IPS-15b (cell line): ENCODE measurements at regions not wholly inside any gene's neighbourhood (a gene's known extent, or its start where the extent isn't known, plus 50 kb on each side); places are given as distances from the start of the nearest gene placed in this dataset.

Experiments used
- H3K27me3 ChIP-seq: one replicate; pipeline ENCODE4 v1.6.1; 2013; ENCODE audit warnings: low read length; ENCODE audit not compliant: control insufficient read depth, insufficient read depth
- H3K36me3 ChIP-seq: one replicate; pipeline ENCODE4 v1.6.1; 2013; ENCODE audit warnings: low read length; ENCODE audit not compliant: control insufficient read depth, insufficient read depth
- H3K4me1 ChIP-seq: one replicate; pipeline ENCODE4 v1.6.1; 2013; ENCODE audit warnings: mild to moderate bottlenecking, low read length; ENCODE audit not compliant: control insufficient read depth, insufficient read depth
- H3K4me3 ChIP-seq: one replicate; pipeline ENCODE4 v1.5.1; 2013; ENCODE audit warnings: low read depth, low read length
- H3K9ac ChIP-seq: one replicate; pipeline ENCODE4 v1.6.1; 2013; ENCODE audit warnings: low read depth, mild to moderate bottlenecking, low read length
- H3K9me3 ChIP-seq: one replicate; pipeline ENCODE4 v1.6.1; 2013; ENCODE audit warnings: mild to moderate bottlenecking, low read length; ENCODE audit not compliant: control insufficient read depth, insufficient read depth

DNA sequence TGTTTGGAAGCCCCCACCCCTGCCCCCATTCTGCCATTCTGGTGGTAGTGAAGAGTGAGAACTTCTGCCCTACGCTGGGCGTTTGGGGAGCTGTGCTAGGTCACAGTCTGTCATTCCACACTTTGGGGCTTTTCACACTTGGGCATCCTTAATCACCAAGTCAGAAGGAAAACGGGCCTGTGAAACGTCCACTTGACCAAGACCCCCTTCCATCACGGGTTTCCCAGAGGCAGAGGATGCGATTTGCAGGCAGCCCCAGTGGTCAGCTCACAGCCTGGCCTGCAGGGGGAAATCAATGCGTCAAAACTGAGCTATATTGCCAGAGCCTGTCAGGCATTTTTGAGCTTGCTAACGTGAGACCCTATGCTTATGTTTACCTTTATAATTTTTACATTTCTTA, 663.3 kb upstream of the MGMT start:
- Histone ChIP-seq H3K9ac (no peak overlapping the region), H3K36me3 (no peaks in the 10 kb centered on the region), H3K27me3 (no peaks in the 10 kb centered on the region), H3K9me3 (no peaks in the 10 kb centered on the region), H3K4me1 (no peaks in the 10 kb centered on the region), H3K4me3 (no peak overlapping the region)

DNA sequence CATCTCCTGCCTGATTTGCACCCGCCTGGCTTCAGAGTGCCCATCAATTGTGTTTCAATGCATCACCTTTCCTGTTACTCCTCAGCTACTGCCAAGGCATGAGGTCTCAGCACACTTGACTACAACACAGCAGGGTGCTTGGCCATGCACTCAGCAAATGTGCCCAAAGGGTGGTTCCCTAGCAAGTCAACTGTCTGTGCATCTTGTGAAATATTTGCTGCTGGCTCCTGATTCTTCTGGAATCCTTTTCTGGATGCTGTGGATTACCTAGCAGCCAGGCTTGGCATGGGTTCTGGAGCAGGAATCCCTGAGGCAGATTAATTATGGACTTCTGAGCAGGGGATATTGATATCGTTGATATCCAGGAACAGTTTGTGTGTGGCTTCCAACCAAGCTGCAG, 662.6 kb upstream of the MGMT start:
- H3K4me1 ChIP-seq: no peaks in the 10 kb centered on the region
- no peak overlapping the region for H3K9ac ChIP-seq
- no peak overlapping the region for H3K4me3 ChIP-seq
- no peaks in the 10 kb centered on the region for H3K9me3 ChIP-seq
- no peaks in the 10 kb centered on the region for H3K27me3 ChIP-seq
- no peaks in the 10 kb centered on the region for H3K36me3 ChIP-seq

DNA sequence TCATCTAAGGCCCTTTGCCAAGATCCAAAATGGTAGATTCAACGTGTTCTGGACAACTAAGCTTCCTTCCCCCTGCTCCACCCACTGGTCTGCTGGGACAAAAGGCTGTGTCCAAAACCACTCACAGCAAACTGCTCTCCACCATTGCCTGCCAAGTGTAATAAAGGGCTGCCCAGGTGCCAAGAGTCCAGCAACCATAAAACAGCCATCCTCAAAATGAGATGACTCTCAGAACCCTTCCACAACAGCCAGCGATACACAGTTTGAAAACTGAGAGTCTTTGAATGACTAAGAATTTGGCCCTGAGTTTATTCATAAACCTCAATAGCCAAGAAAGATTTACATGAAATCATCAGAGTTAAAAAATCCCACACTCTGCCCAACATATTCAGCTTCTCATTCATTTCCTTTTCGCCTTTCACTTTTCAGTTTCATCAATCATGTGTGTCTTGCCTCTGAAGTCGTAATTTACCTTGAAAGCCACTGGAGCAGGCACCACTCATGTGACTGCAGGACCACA, 658.1 kb upstream of the MGMT start:
- Histone ChIP-seq H3K9ac (no peak overlapping the region), H3K4me3 (no peak overlapping the region), H3K27me3 (no peaks in the 10 kb centered on the region), H3K9me3 (no peaks in the 10 kb centered on the region), H3K36me3 (no peaks in the 10 kb centered on the region), H3K4me1 (no peaks in the 10 kb centered on the region)

DNA sequence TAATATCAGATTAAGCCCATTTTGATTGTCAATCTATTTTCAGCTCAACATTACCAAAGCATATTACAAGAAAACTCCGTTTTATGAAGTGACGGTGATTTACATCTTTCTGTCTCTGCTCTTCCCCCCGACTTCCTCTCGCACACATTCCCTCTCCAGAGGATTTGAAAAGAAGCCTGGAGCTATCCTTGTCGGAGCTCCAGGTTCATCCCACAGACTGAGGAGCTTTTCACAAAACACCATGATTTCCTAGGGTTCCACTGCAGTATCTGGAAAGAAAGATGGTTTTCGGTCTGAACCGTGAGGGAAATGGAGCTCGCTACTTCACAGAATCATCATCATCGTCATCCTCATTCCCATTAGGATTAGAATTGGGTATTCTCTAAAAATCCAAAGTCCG, 655.5 kb upstream of the MGMT start:
- no peaks in the 10 kb centered on the region for H3K27me3 ChIP-seq
- no peaks in the 10 kb centered on the region for H3K4me1 ChIP-seq
- H3K9me3 ChIP-seq: no peaks in the 10 kb centered on the region
- H3K4me3 ChIP-seq: no peak overlapping the region
- H3K36me3 ChIP-seq: no peaks in the 10 kb centered on the region
- H3K9ac ChIP-seq: no peak overlapping the region

DNA sequence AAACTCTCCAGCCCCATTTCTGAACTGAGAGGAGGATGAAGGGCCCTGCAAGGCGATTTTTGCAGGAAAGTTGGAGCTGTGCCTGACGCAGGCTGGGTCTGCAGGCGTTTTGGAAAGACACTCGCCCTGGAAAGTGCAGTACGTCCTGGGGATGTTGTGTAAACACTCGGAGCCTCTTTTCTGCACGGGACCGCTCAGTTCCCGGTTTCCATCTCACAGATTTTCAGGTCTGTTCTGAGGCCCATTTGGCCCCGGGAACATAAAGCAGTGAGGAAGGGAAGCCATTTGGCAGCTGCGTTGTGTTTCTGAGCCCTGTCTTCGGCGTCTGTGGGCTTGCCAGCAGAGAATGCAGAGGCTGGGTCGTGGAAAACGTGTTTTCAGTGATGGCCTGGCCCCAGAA, 655.0 kb upstream of the MGMT start:
- no peaks in the 10 kb centered on the region for H3K27me3 ChIP-seq
- H3K9ac ChIP-seq: no peak overlapping the region
- H3K36me3 ChIP-seq: no peaks in the 10 kb centered on the region
- no peak overlapping the region for H3K4me3 ChIP-seq
- no peaks in the 10 kb centered on the region for H3K4me1 ChIP-seq
- no peaks in the 10 kb centered on the region for H3K9me3 ChIP-seq

DNA sequence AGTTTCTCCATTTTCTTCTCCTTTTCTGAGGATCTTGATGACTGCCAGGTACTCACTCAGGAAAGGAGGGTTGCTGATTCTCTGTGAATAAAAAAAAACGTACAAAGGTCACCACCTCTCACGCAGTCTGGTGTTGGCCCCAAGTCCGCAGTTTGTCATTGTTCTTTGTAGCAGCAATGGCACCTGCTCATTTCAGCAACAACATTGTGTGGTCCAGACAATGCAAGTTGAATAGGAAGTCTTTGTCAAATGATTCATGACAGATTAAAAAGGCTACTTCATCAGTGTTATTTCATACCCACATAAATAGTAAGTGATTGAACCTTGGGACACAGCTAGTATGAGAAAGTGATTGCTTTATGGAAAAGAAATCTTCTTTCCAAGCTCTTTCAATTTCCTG, 653.5 kb upstream of the MGMT start:
- no peaks in the 10 kb centered on the region for H3K4me1 ChIP-seq
- H3K27me3 ChIP-seq: no peaks in the 10 kb centered on the region
- no peaks in the 10 kb centered on the region for H3K36me3 ChIP-seq
- H3K9ac ChIP-seq: no peak overlapping the region
- no peaks in the 10 kb centered on the region for H3K9me3 ChIP-seq
- H3K4me3 ChIP-seq: no peak overlapping the region

DNA sequence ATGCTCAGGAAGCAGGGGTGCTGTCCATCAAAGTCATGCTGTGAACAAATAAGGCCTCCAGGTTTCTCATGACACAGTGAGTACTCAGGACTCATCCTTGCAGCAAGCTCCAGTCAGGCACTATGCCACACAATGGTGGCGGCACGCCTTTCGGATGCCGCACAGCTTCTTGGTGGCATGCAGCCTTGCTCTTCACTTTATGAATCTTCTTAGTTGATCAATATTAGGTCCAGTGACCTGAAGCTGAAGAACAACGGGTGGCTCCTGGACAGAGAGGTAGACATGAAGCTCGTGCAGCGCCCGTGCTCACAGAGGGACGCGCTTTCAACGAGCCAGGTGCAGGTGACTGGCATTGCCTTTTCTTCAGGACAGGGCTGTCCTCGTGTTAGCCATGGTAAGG, 653.0 kb upstream of the MGMT start:
- no peak overlapping the region for H3K9ac ChIP-seq
- no peaks in the 10 kb centered on the region for H3K9me3 ChIP-seq
- no peaks in the 10 kb centered on the region for H3K4me1 ChIP-seq
- H3K36me3 ChIP-seq: no peaks in the 10 kb centered on the region
- H3K4me3 ChIP-seq: no peak overlapping the region
- H3K27me3 ChIP-seq: no peaks in the 10 kb centered on the region

DNA sequence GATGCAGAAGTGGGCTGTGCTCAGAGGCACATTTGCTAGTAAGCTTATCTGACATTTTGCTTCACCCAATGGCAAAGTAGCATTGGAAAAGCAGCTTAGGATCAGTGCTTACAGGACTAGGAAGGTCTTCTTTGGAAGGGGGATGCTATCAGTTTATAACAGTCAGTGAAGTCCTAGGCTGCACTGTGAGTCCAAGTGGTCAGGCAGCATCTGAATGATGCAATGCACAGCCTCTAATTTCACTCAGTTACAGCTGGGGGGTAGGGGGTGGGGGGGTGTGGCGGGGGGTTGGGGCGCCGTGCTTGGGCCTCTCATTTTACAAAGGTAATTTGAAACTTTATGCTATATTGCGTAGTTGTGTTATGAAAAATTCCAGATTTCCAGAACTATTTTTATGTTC, 652.3 kb upstream of the MGMT start:
- no peaks in the 10 kb centered on the region for H3K27me3 ChIP-seq
- no peaks in the 10 kb centered on the region for H3K36me3 ChIP-seq
- H3K4me1 ChIP-seq: no peaks in the 10 kb centered on the region
- no peaks in the 10 kb centered on the region for H3K9me3 ChIP-seq
- no peak overlapping the region for H3K4me3 ChIP-seq
- H3K9ac ChIP-seq: no peak overlapping the region

DNA sequence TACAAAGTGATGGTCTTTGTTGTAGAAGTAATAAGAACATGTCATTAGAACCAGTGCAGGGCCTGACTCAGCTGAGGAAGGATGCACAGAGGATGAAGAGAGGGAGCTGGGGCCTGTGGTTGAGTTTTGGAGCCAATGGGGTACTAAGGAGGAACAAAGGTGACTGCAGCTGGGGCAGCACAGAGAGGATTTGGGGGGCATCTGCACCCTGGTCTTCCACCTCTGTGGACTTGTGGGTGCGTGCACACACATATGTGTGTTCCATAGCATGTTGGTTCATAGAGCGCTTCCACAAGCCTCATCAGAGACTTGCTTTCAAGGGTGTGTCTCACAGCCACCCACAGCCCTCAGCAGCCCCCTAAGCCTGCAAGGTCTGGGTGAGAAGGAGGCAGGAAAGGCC, 650.3 kb upstream of the MGMT start:
- Histone ChIP-seq H3K4me3 (no peak overlapping the region), H3K4me1 (no peaks in the 10 kb centered on the region), H3K9me3 (no peaks in the 10 kb centered on the region), H3K27me3 (no peaks in the 10 kb centered on the region), H3K36me3 (no peaks in the 10 kb centered on the region), H3K9ac (no peak overlapping the region)

DNA sequence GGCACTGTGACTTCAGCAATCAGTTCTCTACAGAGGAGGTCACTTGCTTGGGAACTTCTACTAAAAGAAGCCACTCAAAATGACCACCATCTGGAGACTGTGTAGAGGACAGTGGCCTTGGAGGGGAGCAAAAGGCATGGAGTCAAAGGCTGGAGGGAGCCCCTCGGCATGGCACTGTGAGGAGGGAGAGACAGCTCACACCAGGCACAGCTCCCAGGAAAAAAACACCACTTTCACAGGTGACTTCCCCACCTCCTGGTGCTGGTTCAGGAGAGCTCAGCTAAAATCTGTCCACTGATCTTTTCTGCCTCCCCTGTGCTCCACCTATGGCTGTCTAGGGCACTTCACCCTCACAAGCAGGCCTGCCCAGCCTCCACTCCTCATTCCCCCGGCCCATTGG, 649.4 kb upstream of the MGMT start:
- Histone ChIP-seq H3K9me3 (no peaks in the 10 kb centered on the region), H3K36me3 (no peaks in the 10 kb centered on the region), H3K9ac (no peak overlapping the region), H3K4me3 (no peak overlapping the region), H3K4me1 (no peaks in the 10 kb centered on the region), H3K27me3 (no peaks in the 10 kb centered on the region)

DNA sequence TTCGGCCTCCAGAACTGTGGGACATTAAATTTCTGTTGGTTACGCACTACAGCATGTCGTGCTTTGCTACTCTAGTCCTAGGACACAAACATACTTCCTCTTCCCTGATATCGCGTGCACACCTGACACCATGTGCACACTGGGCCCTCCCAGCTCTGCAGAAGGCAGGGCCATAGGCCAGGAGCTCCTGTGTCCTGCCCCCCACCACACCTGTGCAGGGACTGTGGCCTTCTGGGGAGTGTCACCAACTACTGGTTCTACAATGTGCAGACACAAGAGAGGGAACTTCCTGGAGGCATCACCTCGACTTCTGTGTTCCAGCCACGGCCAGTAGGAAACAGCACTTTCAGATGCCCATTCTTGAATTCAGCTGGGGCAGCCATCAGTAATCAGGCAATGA, 646.4 kb upstream of the MGMT start:
- Histone ChIP-seq H3K4me1 (no peaks in the 10 kb centered on the region), H3K4me3 (no peak overlapping the region), H3K27me3 (no peaks in the 10 kb centered on the region), H3K36me3 (no peaks in the 10 kb centered on the region), H3K9me3 (no peaks in the 10 kb centered on the region), H3K9ac (no peak overlapping the region)

DNA sequence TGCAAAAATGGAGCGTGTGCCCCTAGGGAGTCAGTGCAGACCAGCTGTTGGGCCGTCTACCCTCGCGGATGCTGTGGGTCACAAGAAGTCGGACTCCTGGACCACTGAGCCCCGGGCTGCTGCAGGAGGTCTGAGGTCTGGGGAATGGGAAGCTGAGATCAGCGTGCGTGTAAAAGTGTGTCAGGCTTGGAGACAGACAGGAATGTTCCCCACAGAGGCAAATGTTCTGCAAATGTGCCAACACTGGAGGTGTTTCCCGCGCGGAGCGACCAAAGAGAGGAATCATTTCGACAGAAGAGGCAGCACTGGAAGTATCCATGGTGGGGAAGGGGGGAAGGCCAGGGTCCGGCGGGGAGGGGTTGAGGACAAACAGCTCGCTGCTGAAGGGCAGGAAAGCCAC, 643.8 kb upstream of the MGMT start:
- Histone ChIP-seq H3K9ac (no peak overlapping the region), H3K27me3 (no peaks in the 10 kb centered on the region), H3K36me3 (no peaks in the 10 kb centered on the region), H3K9me3 (no peaks in the 10 kb centered on the region), H3K4me3 (no peak overlapping the region), H3K4me1 (no peaks in the 10 kb centered on the region)

DNA sequence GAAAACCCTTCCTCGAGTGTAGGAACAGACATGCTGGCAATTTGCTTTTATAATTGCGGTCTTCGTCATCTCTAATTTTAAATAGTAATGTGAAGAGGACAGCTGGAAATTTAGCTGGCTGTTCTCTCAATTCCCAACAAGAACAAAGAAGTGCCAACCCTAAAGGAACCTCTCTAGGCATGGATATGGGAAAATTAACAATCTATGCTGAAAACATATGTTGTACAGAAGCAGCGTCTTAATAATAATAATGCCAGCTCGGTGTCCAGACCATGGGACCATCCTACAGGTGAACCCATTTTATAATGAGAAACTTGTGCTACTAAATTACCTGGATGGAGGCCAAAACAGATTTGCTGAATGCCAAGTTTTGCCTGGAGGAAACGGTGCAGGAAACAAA, 641.4 kb upstream of the MGMT start:
- no peaks in the 10 kb centered on the region for H3K4me1 ChIP-seq
- H3K9me3 ChIP-seq: no peaks in the 10 kb centered on the region
- H3K36me3 ChIP-seq: no peaks in the 10 kb centered on the region
- no peak overlapping the region for H3K4me3 ChIP-seq
- H3K27me3 ChIP-seq: no peaks in the 10 kb centered on the region
- no peak overlapping the region for H3K9ac ChIP-seq
